SK-N-SH (cell line): ENCODE measurements at regions not wholly inside any gene's neighbourhood (a gene's known extent, or its start where the extent isn't known, plus 50 kb on each side); places are given as distances from the start of the nearest gene placed in this dataset.

Source experiments
- CHD2 ChIP-seq: fragments of 150-350 bp; IDR thresholded peaks from 2 replicates; pipeline ENCODE4 v1.6.1; 2018; ENCODE audit warnings: low read length; ENCODE audit not compliant: partially characterized antibody
- CTCF ChIP-seq: fragments of 200-600 bp; sonication (generic); IDR thresholded peaks from 2 replicates; pipeline ENCODE4 v1.6.1; 2017; ENCODE audit warnings: antibody characterized with exemption, mild to moderate bottlenecking, moderate library complexity
- FOXJ3 ChIP-seq: sonication (generic); formaldehyde crosslinking; IDR thresholded peaks from 2 replicates; pipeline ENCODE4 v1.5.1; 2020; ENCODE audit warnings: mild to moderate bottlenecking, missing genetic modification reagents
- MXI1 ChIP-seq: IDR thresholded peaks from 2 replicates; pipeline ENCODE4 v1.6.1; 2012; ENCODE audit warnings: mild to moderate bottlenecking, low read depth, low read length, improper control_type of control experiment
- NFIC ChIP-seq: IDR thresholded peaks from 2 replicates; pipeline ENCODE4 v1.4.0; 2012; ENCODE audit warnings: borderline replicate concordance
- POLR2AphosphoS5 ChIP-seq: IDR thresholded peaks from 2 replicates; pipeline ENCODE4 v1.6.1; 2012; ENCODE audit warnings: low read depth, low read length
- RAD21 ChIP-seq: IDR thresholded peaks from 2 replicates; pipeline ENCODE4 v1.6.1; 2012; ENCODE audit warnings: mild to moderate bottlenecking, low read length
- RFX5 ChIP-seq: IDR thresholded peaks from 2 replicates; pipeline ENCODE4 v1.6.1; 2012; ENCODE audit warnings: mild to moderate bottlenecking, improper control_type of control experiment, low read length
- TAF1 ChIP-seq: IDR thresholded peaks from 2 replicates; pipeline ENCODE4 v1.6.1; 2012; ENCODE audit warnings: low read depth, mild to moderate bottlenecking, low read length, moderate library complexity, borderline replicate concordance

GRCh38 chr2:7427293-7428060 is 510.3 kb downstream of the RNF144A start:
- no peak for TF ChIP-seq POLR2AphosphoS5
- TF ChIP-seq TAF1, result no peak
- TF ChIP-seq CTCF, result peak; percentile 90
- TF ChIP-seq FOXJ3 (CRISPR knock-in tag), result no peak
- TF ChIP-seq RAD21, result peak; percentile 96
- no peak for TF ChIP-seq RFX5
- no peak; the same call in 1 of the 2 replicates for TF ChIP-seq MXI1
- TF ChIP-seq CHD2, result no peak
- no peak for TF ChIP-seq NFIC
